Testis (tissue), 2 donors: ENCODE measurements at regions not wholly inside any gene's neighbourhood (a gene's known extent, or its start where the extent isn't known, plus 50 kb on each side); places are given as distances from the start of the nearest gene placed in this dataset.

Source experiments
- DNase-seq: peaks from one replicate; pipeline ENCODE4 v3.0.0-alpha.2; 2019
- H3K27ac ChIP-seq, 2 donors: fragments of 200-600 bp; sonication (generic); one replicate each; pipeline ENCODE4 v1.5.1; 2019
- H3K27me3 ChIP-seq: fragments of 200-600 bp; sonication (generic); one replicate; pipeline ENCODE4 v1.5.1; 2019
- H3K36me3 ChIP-seq: fragments of 200-600 bp; sonication (generic); one replicate; pipeline ENCODE4 v1.5.1; 2017; ENCODE audit warnings: low read depth; ENCODE audit errors: missing control alignments
- H3K4me1 ChIP-seq: fragments of 200-600 bp; sonication (generic); one replicate; pipeline ENCODE4 v1.5.1; 2019
- H3K4me3 ChIP-seq, 2 donors: fragments of 200-600 bp; sonication (generic); one replicate each; pipeline ENCODE4 v1.5.1; 2017 to 2019
- H3K9me3 ChIP-seq: fragments of 200-600 bp; sonication (generic); one replicate; pipeline ENCODE4 v1.5.1; 2017
- POLR2A ChIP-seq: fragments of 450-650 bp; IDR thresholded peaks from one replicate; pipeline ENCODE4 v1.6.1; 2017; ENCODE audit warnings: antibody characterized with exemption, mild to moderate bottlenecking, moderate library complexity
- WGBS, 2 donors: methylation state at CpG; one replicate each; pipeline ENCODE4 v1.1.5; 2018; 5-methylcytosine and 5-hydroxymethylcytosine counted together
- intact Hi-C: fragments of 100-400 bp; cut with DNase I; formaldehyde crosslinking; loops from one replicate; pipeline ENCODE4 v1.15.1; 2023; ENCODE audit warnings: low total_unique reads
- TF ChIP-seq, protein P1 (sequence below), 3 experiments: fragments of 450-650 bp in 2 of 3; fragments of 200-600 bp in 1 of 3; sonication (generic) in 1 of 3; IDR thresholded peaks; one replicate each; pipeline ENCODE4 v1.5.1; 2016 to 2019; ENCODE audit warnings: antibody characterized with exemption in 3 of 3, mild to moderate bottlenecking in 2 of 3, moderate library complexity in 1 of 3

- Histone ChIP-seq H3K9me3 (no peaks in the 10 kb centered on the region), H3K4me1 (peaks cover 12% of the 10 kb centered on the region), H3K27me3 (no peaks in the 10 kb centered on the region), H3K27ac (no peak overlapping the region), H3K4me3 (no peak overlapping the region), H3K36me3 (no peaks in the 10 kb centered on the region)
- intact Hi-C loops: no loop called here
- WGBS, 2 donors: 54 to 83% methylated on average over 4 to 5 of the region's 5 CpGs
- no peak for DNase-seq
- TF ChIP-seq, protein P1, sequence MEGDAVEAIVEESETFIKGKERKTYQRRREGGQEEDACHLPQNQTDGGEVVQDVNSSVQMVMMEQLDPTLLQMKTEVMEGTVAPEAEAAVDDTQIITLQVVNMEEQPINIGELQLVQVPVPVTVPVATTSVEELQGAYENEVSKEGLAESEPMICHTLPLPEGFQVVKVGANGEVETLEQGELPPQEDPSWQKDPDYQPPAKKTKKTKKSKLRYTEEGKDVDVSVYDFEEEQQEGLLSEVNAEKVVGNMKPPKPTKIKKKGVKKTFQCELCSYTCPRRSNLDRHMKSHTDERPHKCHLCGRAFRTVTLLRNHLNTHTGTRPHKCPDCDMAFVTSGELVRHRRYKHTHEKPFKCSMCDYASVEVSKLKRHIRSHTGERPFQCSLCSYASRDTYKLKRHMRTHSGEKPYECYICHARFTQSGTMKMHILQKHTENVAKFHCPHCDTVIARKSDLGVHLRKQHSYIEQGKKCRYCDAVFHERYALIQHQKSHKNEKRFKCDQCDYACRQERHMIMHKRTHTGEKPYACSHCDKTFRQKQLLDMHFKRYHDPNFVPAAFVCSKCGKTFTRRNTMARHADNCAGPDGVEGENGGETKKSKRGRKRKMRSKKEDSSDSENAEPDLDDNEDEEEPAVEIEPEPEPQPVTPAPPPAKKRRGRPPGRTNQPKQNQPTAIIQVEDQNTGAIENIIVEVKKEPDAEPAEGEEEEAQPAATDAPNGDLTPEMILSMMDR (IDR thresholded peaks at IDR 0.05): no peak
- no peak for TF ChIP-seq POLR2A
Measured at GRCh38 chr14:71169861-71170260, 262.6 kb downstream of the PCNX1 start.

DNA sequence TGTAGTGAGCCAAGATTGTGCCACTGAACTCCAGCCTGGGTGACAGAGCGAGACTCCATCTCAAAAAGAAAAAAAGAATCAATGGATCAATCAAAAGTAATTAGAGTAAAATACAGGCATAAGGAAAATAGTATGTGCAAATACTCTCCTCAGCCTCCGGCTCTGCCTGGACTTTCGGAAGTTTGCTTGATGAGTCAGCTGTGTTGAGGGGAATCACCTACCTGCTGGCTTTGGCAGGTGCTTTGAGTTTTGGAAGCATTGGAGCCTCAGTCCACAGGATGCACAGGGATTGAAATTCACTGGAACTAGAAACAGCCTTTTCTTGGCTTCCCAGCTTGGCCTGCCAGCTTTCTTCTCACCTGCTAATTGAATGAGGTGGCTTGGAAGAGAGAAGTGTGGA is 268.2 kb downstream of the PCNX1 start:
- Histone ChIP-seq H3K4me1 (no peaks in the 10 kb centered on the region), H3K9me3 (no peaks in the 10 kb centered on the region), H3K36me3 (no peaks in the 10 kb centered on the region), H3K4me3 (no peak overlapping the region), H3K27me3 (no peaks in the 10 kb centered on the region), H3K27ac (no peak overlapping the region)
- WGBS, 2 donors: 91 to 98% methylated on average over 3 of the region's 3 CpGs
- intact Hi-C loops: no loop called here
- DNase-seq: no peak
- TF ChIP-seq, protein P1 (IDR thresholded peaks at IDR 0.05): no peak
- TF ChIP-seq POLR2A: no peak

GRCh38 chr14:71179066-71179465 is 271.8 kb downstream of the PCNX1 start:
- Histone ChIP-seq H3K36me3 (no peaks in the 10 kb centered on the region), H3K9me3 (no peaks in the 10 kb centered on the region), H3K27me3 (no peaks in the 10 kb centered on the region), H3K4me1 (no peaks in the 10 kb centered on the region), H3K4me3 (no peak overlapping the region), H3K27ac (no peak overlapping the region)
- no peak for DNase-seq
- no peak for TF ChIP-seq POLR2A
- TF ChIP-seq, protein P1 (IDR thresholded peaks at IDR 0.05): no peak
- 86 to 93% methylated on average over 3 to 5 of the region's 5 CpGs for WGBS, 2 donors
- intact Hi-C loops: no loop called here

DNA sequence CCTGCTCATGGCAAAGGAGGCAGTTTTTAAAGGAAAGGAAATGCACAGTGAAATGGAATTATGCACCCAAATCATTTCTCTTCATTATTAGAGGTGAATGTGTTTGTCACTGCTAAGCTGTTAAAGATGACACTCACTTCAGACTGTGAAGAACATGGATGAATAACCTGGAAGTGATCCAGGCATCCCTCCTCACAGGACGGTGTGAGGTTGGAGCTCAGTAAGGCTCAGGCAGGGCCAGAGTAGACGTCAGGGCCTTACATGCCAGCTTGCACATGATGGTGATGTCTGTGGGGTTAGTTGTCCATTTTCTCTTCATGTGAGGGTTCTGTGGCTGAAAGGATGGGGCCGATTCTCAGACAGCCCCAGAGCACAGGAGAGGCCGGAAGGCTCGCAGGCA is 273.1 kb downstream of the PCNX1 start:
- Histone ChIP-seq H3K9me3 (no peaks in the 10 kb centered on the region), H3K27ac (no peak overlapping the region), H3K4me3 (no peak overlapping the region), H3K4me1 (no peaks in the 10 kb centered on the region), H3K27me3 (no peaks in the 10 kb centered on the region), H3K36me3 (no peaks in the 10 kb centered on the region)
- intact Hi-C loops: no loop called here
- 78 to 88% methylated on average over 5 of the region's 5 CpGs for WGBS, 2 donors
- TF ChIP-seq, protein P1 (IDR thresholded peaks at IDR 0.05): no peak
- no peak for TF ChIP-seq POLR2A
- no peak for DNase-seq

DNA sequence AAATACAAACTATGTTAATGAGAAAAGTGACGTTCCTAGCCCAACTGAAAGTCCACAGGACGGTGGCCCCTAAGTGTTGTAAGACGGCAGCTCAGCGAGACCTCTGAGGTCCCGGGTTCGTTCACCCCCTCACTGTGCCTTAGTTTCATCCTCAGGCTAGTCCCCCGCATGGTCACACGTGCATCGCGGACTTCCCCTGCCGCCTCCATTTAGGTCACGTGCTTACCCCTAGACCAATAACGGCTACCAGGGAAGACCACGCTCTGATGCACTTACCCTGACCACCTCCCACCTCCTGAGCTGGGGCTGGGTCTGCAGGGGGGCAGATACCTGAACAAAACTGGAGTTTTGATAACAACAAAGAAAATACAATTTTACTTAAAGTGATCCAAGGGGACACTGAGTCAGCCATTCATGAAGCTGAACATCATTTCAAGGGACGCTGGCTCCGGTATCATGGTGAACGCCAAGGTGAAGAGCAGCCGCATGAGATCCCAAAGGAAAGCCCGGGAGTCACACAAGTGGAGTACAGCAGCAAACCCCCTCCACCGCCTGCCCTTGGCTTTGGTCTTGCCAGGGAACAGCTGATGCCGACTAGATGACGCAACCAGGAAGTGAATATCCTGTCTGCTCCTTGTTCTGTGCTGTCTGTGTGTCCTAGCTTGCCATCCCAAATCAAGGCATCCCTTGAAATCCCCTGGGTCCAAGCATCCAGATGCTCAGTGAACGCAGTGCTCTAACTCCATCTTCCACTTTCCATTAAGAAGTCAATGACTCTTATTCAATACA is 274.1 kb downstream of the PCNX1 start:
- no peak for TF ChIP-seq POLR2A
- Histone ChIP-seq H3K4me3 (no peak overlapping the region), H3K27ac (no peak overlapping the region), H3K27me3 (no peaks in the 10 kb centered on the region), H3K9me3 (no peaks in the 10 kb centered on the region), H3K4me1 (no peaks in the 10 kb centered on the region), H3K36me3 (no peaks in the 10 kb centered on the region)
- 80 to 93% methylated on average over 16 to 23 of the region's 23 CpGs for WGBS, 2 donors
- no peak for DNase-seq
- intact Hi-C loops: no loop called here
